ENCODE measurements at regions not wholly inside any gene's neighbourhood (a gene's known extent, or its start where the extent isn't known, plus 50 kb on each side); places are given as distances from the start of the nearest gene placed in this dataset.

DNA sequence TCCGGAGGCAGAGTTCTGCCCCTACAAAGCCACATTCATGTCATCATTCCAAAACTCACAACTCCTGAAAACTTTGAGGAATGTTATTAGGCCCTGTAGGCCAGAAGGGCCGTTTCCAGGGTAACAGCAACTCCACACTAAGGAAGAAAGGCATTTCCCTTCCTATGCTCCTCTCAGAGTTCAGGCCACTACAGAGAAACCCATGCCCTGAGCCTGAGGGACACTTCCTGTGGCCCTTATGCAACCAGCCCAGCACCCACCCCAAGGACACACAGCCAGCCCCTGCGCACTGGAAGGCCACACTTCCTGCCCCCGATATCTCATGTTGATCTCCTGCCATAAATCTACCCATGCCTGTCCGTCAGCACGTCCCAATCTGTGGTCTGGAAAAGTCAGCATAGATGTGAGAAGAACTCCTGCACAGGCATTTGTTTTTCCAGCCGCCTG lies 289.3 kb downstream of the BCOR start:
- 7% methylated on average over 5 of the region's 7 CpGs for WGBS
- Histone ChIP-seq H4K91ac (ENCODE audit: low read length) (peak overlapping the region; percentile 27), H3K9ac (ENCODE audit: low read length) (peak overlapping the region; percentile 45), H2BK5ac (ENCODE audit: low read depth, low read length, poor library complexity, severe bottlenecking) (no peak overlapping the region), H3K36me3 (ENCODE audit: control insufficient read depth in 1 of 2, insufficient read depth in 2 of 2, low read depth in 1 of 2, low read length in 2 of 2) (no peaks in the 10 kb centered on the region), H3K79me1 (replicated peaks; ENCODE audit: low read length, poor library complexity, severe bottlenecking) (no peaks in the 10 kb centered on the region), H3K4me2 (ENCODE audit: low read length, poor library complexity, severe bottlenecking) (no peak overlapping the region), H3K27me3 (ENCODE audit: control insufficient read depth in 1 of 2, insufficient read depth in 1 of 2, low read length in 2 of 2) (peaks cover 0 to 41% of the 10 kb centered on the region in 2 experiments), H4K8ac (ENCODE audit: low read length) (peak overlapping the region; percentile 82), H3K18ac (ENCODE audit: low read depth in 1 of 2, low read length in 2 of 2) (peak overlapping the region; percentile 62 to 88), H2BK12ac (ENCODE audit: low read length in 2 of 2) (no peak overlapping the region), H3K27ac (ENCODE audit: low read length, poor library complexity, severe bottlenecking) (peak overlapping the region; percentile 59), H2AFZ (ENCODE audit: low read depth, low read length) (no peak overlapping the region), H3K9me3 (ENCODE audit: control insufficient read depth, low read length) (no peaks in the 10 kb centered on the region), H3K4me3 (ENCODE audit: insufficient read depth in 1 of 2, low read depth in 1 of 2, low read length in 2 of 2) (no peak overlapping the region), H3K4ac (ENCODE audit: low read depth in 1 of 2, low read length in 2 of 2) (no peak overlapping the region), H2AK5ac (ENCODE audit: low read length, severe bottlenecking) (no peak overlapping the region), H2BK15ac (ENCODE audit: low read depth, poor library complexity, severe bottlenecking) (no peak overlapping the region), H2BK120ac (ENCODE audit: low read depth, low read length) (no peak overlapping the region), H3K23ac (ENCODE audit: low read length in 2 of 2) (no peak overlapping the region), H3K4me1 (ENCODE audit: control insufficient read depth, insufficient read depth, low read depth, low read length) (peaks cover 9% of the 10 kb centered on the region), H3K14ac (ENCODE audit: low read length in 2 of 2) (no peak overlapping the region)
- peak; percentile 81 for DNase-seq

DNA sequence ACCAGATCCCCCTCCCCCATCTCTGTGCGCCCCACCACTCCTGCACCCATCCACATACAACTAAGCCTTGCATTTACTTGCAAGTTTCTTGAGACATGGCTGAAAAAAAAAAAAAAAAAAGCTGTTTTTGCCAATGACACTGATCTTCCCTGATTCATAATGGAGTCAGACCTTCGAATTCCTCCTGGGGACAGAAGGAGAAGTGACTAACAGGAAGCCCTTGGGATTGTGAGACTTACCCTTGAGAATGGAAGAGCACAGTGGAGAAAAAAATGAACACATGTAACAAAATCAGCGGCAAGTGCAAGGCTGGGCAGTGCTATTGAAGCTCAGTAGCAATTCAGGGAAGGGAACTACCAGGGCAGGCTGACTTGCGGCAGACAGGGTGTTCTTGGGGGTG lies 288.4 kb downstream of the BCOR start:
- peak overlapping the region; percentile 54 for H4K8ac ChIP-seq (ENCODE audit: low read length)
- H3K14ac ChIP-seq (ENCODE audit: low read length in 2 of 2) = no peak overlapping the region
- H3K79me1 ChIP-seq (replicated peaks; ENCODE audit: low read length, poor library complexity, severe bottlenecking) = no peaks in the 10 kb centered on the region
- 29% methylated on average over 4 of the region's 4 CpGs for WGBS
- H2BK120ac ChIP-seq (ENCODE audit: low read depth, low read length) = no peak overlapping the region
- H2BK5ac ChIP-seq (ENCODE audit: low read depth, low read length, poor library complexity, severe bottlenecking) = no peak overlapping the region
- no peak overlapping the region for H3K23ac ChIP-seq (ENCODE audit: low read length in 2 of 2)
- H2AK5ac ChIP-seq (ENCODE audit: low read length, severe bottlenecking) = no peak overlapping the region
- no peaks in the 10 kb centered on the region for H3K36me3 ChIP-seq (ENCODE audit: control insufficient read depth in 1 of 2, insufficient read depth in 2 of 2, low read depth in 1 of 2, low read length in 2 of 2)
- no peaks in the 10 kb centered on the region for H3K9me3 ChIP-seq (ENCODE audit: control insufficient read depth, low read length)
- peaks cover 11% of the 10 kb centered on the region for H3K4me1 ChIP-seq (ENCODE audit: control insufficient read depth, insufficient read depth, low read depth, low read length)
- H2BK15ac ChIP-seq (ENCODE audit: low read depth, poor library complexity, severe bottlenecking) = no peak overlapping the region
- no peak overlapping the region for H3K27ac ChIP-seq (ENCODE audit: low read length, poor library complexity, severe bottlenecking)
- no peak overlapping the region for H2AFZ ChIP-seq (ENCODE audit: low read depth, low read length)
- peak; percentile 82 for DNase-seq
- peaks cover 0 to 39% of the 10 kb centered on the region in 2 experiments for H3K27me3 ChIP-seq (ENCODE audit: control insufficient read depth in 1 of 2, insufficient read depth in 1 of 2, low read length in 2 of 2)
- H3K4ac ChIP-seq (ENCODE audit: low read depth in 1 of 2, low read length in 2 of 2) = no peak overlapping the region
- no peak overlapping the region for H3K9ac ChIP-seq (ENCODE audit: low read length)
- H3K4me2 ChIP-seq (ENCODE audit: low read length, poor library complexity, severe bottlenecking) = no peak overlapping the region
- H2BK12ac ChIP-seq (ENCODE audit: low read length in 2 of 2) = peak overlapping the region in 1 of 2 experiments; percentile 77
- no peak overlapping the region for H3K4me3 ChIP-seq (ENCODE audit: insufficient read depth in 1 of 2, low read depth in 1 of 2, low read length in 2 of 2)
- H3K18ac ChIP-seq (ENCODE audit: low read depth in 1 of 2, low read length in 2 of 2) = no peak overlapping the region
- no peak overlapping the region for H4K91ac ChIP-seq (ENCODE audit: low read length)

DNA sequence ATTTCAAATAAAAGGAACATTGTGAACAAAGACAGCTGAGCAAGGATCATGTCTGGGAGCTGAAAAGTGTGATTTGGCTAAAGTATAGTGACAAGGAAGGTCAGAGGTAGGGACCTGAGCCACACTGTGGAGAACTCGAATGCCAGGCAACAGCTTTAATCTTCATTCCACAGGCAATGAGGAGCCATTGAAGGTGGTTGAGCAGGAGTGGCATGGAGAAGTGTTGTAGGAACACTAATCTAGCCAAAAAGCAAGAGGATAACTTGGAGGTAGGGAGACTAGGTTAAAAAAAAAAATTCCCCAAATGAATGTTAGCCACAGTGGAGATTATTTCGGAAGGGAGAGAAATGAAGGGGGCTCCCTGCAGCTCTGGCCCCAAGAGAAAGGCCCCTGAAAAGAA lies 286.9 kb downstream of the BCOR start:
- Histone ChIP-seq H3K27me3 (ENCODE audit: control insufficient read depth in 1 of 2, insufficient read depth in 1 of 2, low read length in 2 of 2) (peaks cover 0 to 45% of the 10 kb centered on the region in 2 experiments), H2AK5ac (ENCODE audit: low read length, severe bottlenecking) (no peak overlapping the region), H3K23ac (ENCODE audit: low read length in 2 of 2) (no peak overlapping the region), H3K79me1 (replicated peaks; ENCODE audit: low read length, poor library complexity, severe bottlenecking) (no peaks in the 10 kb centered on the region), H3K9ac (ENCODE audit: low read length) (no peak overlapping the region), H3K18ac (ENCODE audit: low read depth in 1 of 2, low read length in 2 of 2) (no peak overlapping the region), H2BK120ac (ENCODE audit: low read depth, low read length) (no peak overlapping the region), H2BK12ac (ENCODE audit: low read length in 2 of 2) (no peak overlapping the region), H2AFZ (ENCODE audit: low read depth, low read length) (no peak overlapping the region), H3K4me1 (ENCODE audit: control insufficient read depth, insufficient read depth, low read depth, low read length) (peaks cover 11% of the 10 kb centered on the region), H2BK15ac (ENCODE audit: low read depth, poor library complexity, severe bottlenecking) (no peak overlapping the region), H3K36me3 (ENCODE audit: control insufficient read depth in 1 of 2, insufficient read depth in 2 of 2, low read depth in 1 of 2, low read length in 2 of 2) (no peaks in the 10 kb centered on the region), H3K4me3 (ENCODE audit: insufficient read depth in 1 of 2, low read depth in 1 of 2, low read length in 2 of 2) (no peak overlapping the region), H4K8ac (ENCODE audit: low read length) (no peak overlapping the region), H3K4ac (ENCODE audit: low read depth in 1 of 2, low read length in 2 of 2) (no peak overlapping the region), H2BK5ac (ENCODE audit: low read depth, low read length, poor library complexity, severe bottlenecking) (no peak overlapping the region), H3K27ac (ENCODE audit: low read length, poor library complexity, severe bottlenecking) (no peak overlapping the region), H3K14ac (ENCODE audit: low read length in 2 of 2) (no peak overlapping the region), H3K9me3 (ENCODE audit: control insufficient read depth, low read length) (no peaks in the 10 kb centered on the region), H3K4me2 (ENCODE audit: low read length, poor library complexity, severe bottlenecking) (no peak overlapping the region), H4K91ac (ENCODE audit: low read length) (no peak overlapping the region)
- no peak for DNase-seq
- WGBS = 92% methylated on average over 2 of the region's 2 CpGs

DNA sequence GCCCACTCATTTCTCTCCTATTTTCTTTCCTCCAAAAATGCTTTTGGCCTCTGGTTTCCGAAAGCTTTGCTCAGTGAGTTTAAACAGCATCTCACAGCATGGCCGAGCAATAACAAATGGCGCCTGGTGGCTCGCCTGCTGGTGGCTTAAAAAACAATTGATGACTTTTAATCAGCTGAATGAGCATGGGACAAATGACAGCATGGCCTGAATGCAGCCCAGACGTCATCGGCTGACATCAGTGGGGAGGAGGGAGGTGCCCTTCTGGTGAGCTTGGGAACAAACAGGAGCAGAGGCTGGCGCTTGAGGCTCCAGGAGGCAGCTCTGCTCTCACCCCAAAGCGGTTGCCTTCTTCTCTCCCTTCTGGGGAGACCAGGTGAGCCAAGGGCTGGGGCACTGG lies 286.4 kb downstream of the BCOR start:
- DNase-seq = peak; percentile 26
- Histone ChIP-seq H3K14ac (ENCODE audit: low read length in 2 of 2) (no peak overlapping the region), H3K9ac (ENCODE audit: low read length) (no peak overlapping the region), H3K9me3 (ENCODE audit: control insufficient read depth, low read length) (no peaks in the 10 kb centered on the region), H4K8ac (ENCODE audit: low read length) (no peak overlapping the region), H3K4me3 (ENCODE audit: insufficient read depth in 1 of 2, low read depth in 1 of 2, low read length in 2 of 2) (no peak overlapping the region), H3K27me3 (ENCODE audit: control insufficient read depth in 1 of 2, insufficient read depth in 1 of 2, low read length in 2 of 2) (peaks cover 0 to 48% of the 10 kb centered on the region in 2 experiments), H3K79me1 (replicated peaks; ENCODE audit: low read length, poor library complexity, severe bottlenecking) (no peaks in the 10 kb centered on the region), H3K18ac (ENCODE audit: low read depth in 1 of 2, low read length in 2 of 2) (no peak overlapping the region), H2BK15ac (ENCODE audit: low read depth, poor library complexity, severe bottlenecking) (no peak overlapping the region), H3K36me3 (ENCODE audit: control insufficient read depth in 1 of 2, insufficient read depth in 2 of 2, low read depth in 1 of 2, low read length in 2 of 2) (no peaks in the 10 kb centered on the region), H3K4ac (ENCODE audit: low read depth in 1 of 2, low read length in 2 of 2) (no peak overlapping the region), H2BK5ac (ENCODE audit: low read depth, low read length, poor library complexity, severe bottlenecking) (no peak overlapping the region), H2BK12ac (ENCODE audit: low read length in 2 of 2) (no peak overlapping the region), H3K27ac (ENCODE audit: low read length, poor library complexity, severe bottlenecking) (no peak overlapping the region), H4K91ac (ENCODE audit: low read length) (no peak overlapping the region), H2BK120ac (ENCODE audit: low read depth, low read length) (no peak overlapping the region), H3K4me1 (ENCODE audit: control insufficient read depth, insufficient read depth, low read depth, low read length) (peaks cover 11% of the 10 kb centered on the region), H3K4me2 (ENCODE audit: low read length, poor library complexity, severe bottlenecking) (no peak overlapping the region), H2AK5ac (ENCODE audit: low read length, severe bottlenecking) (no peak overlapping the region), H2AFZ (ENCODE audit: low read depth, low read length) (no peak overlapping the region), H3K23ac (ENCODE audit: low read length in 2 of 2) (no peak overlapping the region)
- 82% methylated on average over 8 of the region's 8 CpGs for WGBS
